HG03469 (cell line): ENCODE measurements at regions not wholly inside any gene's neighbourhood (a gene's known extent, or its start where the extent isn't known, plus 50 kb on each side); places are given as distances from the start of the nearest gene placed in this dataset.
"Not testable (repeated sequence)": the region's sequence is repeated elsewhere in the genome, so short reads cannot be mapped to it uniquely, and the experiment has no call there.

Experiments
- ATAC-seq: cut with Tn5 transposase; IDR thresholded peaks from one replicate; pipeline ENCODE4 v1.9.1; 2021; ENCODE audit warnings: mild to moderate bottlenecking, moderate library complexity, moderate number of reproducible peaks; ENCODE audit not compliant: unreplicated experiment

- ATAC-seq = not testable (repeated sequence)
These were observed 94.6 kb downstream of the TMEM121 start for GRCh38 chr14:105620865-105621471.

DNA sequence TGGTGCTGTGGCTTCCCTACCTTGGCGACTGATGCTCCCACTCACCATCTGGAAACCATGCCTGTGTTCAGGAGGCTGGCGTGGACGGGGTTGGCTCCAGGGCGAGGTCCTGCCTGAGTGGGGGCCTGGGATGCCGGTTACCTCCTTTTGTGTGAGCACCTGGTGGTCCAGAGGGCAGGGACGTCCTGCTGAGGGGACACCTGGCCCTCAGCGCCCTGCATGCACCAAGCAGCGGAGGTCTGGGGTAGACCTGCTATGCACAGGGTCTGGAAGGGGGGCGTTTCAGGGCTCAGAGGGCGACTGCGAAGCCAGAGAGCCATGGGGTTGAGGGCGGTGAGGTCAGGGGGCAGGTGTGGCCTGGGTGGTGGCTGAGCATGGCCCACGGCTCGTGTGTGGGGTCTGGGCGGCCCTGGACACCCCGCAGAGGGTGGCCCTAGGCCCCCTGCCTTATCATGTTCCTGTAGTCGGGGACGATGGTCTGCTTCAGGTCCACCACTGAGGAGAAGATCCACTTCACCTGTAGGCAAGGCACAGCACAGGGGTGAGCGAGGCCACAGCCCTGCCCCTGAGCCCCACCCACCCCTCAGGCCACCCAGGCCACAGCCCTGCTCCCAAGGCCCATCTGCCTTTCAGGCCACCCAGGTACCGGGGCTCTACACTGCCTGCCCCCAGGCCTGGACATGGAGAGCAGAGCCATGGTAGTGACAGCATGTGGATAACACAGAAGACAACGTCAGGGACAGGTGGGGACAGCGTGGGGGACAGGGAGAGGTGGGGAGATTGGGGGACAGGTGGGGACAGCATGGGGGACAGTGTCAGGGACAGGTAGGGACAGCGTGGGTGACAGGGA is 95.3 kb downstream of the TMEM121 start:
- not testable (repeated sequence) for ATAC-seq

- ATAC-seq = no peak
These were observed 96.1 kb downstream of the TMEM121 start for GRCh38 chr14:105622329-105622955.

DNA sequence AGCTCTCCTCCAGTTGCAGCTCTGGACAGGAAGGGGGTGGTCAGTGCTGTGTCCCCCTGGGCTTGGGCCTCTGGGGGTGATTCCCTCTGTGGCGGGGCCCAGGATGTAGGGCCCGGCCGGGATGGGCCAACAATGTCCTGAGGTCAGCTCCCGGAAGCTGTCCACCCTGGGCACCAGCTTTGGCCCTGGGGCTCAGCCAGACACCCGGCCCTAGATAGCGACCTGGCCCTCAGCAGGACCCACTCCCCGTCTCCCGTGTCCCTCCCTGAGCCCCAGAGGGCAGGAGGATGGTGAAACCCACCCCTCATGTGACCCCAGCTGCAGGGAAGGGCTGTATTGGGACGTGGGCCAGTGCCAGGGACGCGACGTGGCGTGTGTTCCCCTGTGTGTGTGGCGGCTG is 96.8 kb downstream of the TMEM121 start:
- not testable (repeated sequence) for ATAC-seq

DNA sequence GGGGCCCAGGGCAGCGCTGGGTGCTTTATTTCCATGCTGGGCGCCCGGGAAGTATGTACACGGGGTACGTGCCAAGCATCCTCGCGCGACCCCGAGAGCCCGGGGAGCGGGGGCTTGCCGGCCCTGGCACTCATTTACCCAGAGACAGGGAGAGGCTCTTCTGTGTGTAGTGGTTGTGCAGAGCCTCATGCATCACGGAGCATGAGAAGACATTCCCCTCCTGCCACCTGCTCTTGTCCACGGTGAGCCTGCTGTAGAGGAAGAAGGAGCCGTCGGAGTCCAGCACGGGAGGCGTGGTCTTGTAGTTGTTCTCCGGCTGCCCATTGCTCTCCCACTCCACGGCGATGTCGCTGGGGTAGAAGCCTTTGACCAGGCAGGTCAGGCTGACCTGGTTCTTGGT is 98.0 kb downstream of the TMEM121 start:
- not testable (repeated sequence) for ATAC-seq

GRCh38 chr14:105624749-105625434 is 98.5 kb downstream of the TMEM121 start:
- not testable (repeated sequence) for ATAC-seq

DNA sequence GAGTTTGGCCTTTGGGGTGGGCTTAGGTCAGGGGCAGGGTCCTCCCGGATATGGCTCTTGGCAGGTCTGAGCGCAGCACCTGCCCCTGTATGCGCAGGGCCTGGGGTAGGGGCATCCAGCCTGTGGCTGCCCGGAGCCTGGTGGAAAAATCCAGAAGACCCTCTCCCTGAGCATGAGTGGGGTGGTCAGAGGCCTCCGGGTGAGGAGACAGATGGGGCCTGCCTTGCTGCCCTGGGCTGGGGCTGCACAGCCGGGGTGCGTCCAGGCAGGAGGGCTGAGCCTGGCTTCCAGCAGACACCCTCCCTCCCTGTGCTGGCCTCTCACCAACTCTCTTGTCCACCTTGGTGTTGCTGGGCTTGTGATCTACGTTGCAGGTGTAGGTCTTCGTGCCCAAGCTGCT is 99.1 kb downstream of the TMEM121 start:
- not testable (repeated sequence) for ATAC-seq

GRCh38 chr14:105626111-105626510 is 99.7 kb downstream of the TMEM121 start:
- not testable (repeated sequence) for ATAC-seq

DNA sequence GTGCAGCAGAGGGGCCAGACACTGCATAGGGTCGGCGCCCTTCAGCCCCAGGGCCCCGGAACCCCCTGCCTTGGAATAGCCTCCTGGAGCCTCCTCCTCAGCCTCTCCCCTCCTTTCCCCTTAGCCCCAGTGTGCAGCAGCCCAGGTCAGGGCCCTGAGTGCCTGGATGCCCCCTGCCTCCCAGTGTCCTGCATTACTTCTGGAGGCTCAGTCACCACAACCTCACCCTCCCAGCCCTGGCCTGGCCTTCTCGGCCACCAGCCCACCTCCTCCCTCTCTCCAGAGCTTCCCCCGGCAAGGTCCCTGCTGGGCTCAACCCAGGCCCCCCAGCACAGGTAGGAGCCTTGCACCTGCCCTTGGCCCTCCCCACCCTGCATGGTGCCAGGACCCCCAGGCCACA is 100.3 kb downstream of the TMEM121 start:
- ATAC-seq = not testable (repeated sequence)

DNA sequence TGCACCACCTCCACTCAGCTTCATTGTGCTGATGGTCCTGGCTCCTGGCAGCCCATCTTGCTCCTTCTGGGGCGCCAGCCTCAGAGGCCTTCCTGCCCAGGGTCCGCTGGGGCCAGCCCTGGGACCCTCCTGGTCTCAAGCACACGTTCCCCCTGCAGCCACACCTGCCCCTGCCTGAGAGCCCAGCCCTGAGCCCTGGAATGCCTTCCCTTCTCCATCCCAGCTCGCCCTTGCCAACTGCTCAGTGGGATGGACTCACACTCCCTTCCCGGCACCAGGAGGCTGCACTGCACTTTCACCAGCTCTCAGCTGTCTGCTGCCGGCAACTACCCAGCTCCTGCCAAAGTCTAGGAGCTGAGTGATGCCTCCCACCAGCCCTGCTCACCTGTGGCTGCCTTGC is 100.9 kb downstream of the TMEM121 start:
- not testable (repeated sequence) for ATAC-seq

- ATAC-seq = no peak
These were observed 101.3 kb downstream of the TMEM121 start for GRCh38 chr14:105627701-105628100.

DNA sequence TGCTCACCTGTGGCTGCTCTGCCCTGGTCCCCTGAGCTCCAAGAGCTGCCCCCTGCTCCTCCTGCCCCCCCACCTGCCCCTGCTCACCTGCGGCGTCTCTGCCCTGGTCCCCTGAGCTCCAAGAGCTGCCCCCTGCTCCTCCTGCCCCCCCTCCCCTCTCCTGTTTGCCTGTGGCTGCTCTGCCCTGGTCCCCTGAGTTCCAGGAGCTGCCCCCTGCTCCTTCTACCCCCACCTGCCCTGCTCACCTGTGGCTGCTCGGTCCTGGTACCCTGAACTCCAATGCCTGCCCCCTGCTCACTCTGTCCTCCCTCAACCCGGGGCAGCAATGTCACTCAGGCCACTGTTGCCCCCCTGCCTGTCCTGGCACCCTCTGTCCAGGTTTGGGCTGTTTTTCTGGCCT is 101.7 kb downstream of the TMEM121 start:
- ATAC-seq = not testable (repeated sequence)

DNA sequence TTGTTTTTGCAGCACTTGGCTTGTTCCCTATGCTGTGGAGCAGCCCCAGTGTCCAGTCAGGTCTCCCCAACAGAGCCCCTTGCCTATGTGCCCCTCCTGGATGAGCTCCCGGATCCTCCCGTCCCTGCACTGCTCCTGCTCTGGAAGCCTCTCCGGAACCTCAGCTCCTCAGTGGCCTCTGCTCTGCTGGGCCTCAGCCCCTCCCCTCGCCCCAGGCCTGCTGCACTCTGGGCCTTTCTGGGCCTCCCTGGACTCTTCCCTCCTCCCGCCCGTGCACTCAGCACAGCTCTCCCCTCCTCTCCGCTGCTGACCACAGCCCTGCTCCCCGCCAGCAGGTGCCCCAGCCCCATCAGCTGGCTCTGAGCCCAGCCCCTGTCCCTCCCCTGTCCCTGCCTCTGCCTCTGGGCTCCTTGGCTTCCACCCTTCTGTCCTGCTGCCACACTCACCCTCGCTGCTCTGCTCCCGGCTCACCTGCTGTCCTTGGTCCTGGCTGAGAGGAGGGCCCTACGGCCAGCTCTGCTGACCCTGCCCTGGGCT is 102.2 kb downstream of the TMEM121 start:
- ATAC-seq = not testable (repeated sequence)

DNA sequence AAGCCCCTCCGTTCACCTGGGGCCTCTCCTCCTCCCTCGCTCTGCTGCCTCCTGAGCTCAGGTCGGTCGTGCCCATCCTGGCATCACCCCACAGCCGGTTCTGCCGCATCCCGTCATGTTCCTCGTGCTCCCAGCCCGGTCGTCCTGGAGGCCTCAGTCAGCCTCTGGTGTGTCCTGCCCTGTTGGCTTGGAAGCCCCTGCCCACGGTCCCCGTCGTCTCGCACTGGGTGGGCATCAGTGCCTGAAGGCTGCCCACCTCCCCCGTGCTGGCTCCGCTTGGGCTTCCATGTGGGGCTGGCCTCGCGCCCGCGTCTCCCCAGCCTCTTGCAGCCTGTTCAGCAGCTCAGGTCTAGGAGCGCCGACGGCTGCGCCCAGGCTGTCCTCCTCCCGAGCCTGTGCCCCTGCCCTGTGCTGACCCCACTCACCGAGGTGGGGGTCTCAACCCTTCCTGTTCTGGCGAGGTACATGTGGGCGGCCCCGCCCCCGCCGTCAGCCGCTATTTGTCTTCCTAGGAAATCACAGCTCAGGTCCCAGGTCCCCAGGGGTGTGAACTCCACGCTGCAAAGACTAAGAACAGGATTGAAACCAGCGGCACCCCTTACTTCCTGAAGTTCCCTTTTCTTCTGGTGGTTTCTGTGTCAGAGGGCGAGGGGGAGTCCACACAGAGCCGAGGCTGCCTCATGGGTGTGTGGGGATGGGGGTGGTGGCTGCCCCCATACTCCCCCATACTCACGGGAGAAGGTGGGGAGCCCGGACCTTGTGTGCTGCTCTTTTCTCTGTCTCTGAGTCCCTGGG is 102.9 kb downstream of the TMEM121 start:
- not testable (repeated sequence) for ATAC-seq

DNA sequence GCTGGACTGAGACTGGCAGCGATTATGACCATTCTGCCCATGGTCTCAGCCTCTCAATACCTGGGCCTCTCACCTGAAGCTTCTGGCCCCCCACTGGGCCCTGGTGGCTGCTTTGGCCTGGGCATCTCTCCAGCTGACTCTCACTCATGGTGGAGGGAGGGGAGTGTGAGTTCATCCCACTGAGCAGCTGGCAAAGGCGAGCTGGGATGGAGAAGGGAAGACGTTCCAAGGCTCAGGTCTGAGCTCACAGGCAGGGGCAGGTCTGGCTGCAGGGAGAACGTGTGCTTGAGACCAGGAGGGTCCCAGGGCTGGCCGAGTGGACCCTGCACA is 103.5 kb downstream of the TMEM121 start:
- no peak for ATAC-seq

DNA sequence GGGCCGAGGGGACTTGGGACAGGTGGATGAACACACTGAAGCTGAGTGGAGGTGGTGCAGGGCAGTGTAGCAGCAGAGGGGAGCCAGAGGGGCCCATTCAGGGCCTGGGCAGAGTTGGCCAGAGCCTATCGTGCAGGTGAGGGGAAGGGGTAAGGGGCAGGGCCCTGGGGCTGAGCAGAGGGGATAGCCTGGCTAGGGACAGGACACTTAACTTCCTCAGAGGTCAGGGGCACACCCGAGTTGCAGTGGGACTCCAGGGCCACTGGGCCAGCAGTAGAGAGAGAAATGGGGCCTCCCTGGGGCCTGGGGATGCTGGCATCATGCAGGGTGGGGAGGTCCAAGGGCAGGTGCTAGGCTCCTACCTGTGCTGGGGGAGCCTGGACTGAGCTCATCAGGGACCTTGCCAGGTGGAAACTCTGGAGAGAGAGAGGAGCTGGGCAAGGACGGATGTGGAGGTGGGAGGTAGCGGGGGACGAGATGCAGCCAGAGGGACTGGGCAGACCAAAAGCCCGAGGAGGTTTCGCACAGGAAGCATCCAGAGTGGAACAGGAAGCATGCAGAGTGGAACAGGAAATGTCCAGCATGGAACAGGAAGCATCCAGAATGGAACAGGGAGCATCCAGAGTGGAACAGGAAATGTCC is 104.0 kb downstream of the TMEM121 start:
- not testable (repeated sequence) for ATAC-seq

- not testable (repeated sequence) for ATAC-seq
These were observed 104.8 kb downstream of the TMEM121 start for GRCh38 chr14:105630935-105631779.

DNA sequence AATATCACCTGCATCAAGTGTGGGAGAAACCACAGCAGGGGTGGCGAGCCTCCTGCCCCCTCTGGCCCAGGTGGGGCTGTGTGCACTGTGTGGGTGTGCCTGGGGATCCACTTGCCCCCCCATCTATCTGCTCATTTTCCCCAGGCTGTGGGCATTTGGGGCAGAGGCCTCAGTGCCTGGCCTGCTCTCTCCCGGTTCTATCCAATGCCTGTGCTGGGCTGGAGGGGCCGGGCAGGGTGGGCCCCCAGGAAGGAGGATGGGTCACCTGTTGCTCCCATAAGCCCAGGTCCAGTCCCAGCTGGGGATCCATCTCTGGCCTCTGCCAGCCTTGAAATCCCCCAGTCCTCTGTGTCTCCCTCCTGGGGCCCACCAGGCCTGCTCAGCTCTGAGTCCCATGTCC is 105.6 kb downstream of the TMEM121 start:
- no peak for ATAC-seq

GRCh38 chr14:105633596-105633995 is 107.2 kb downstream of the TMEM121 start:
- not testable (repeated sequence) for ATAC-seq
